SK-N-MC (cell line): ENCODE measurements at regions not wholly inside any gene's neighbourhood (a gene's known extent, or its start where the extent isn't known, plus 50 kb on each side); places are given as distances from the start of the nearest gene placed in this dataset.

Source experiments
- DNase-seq: peaks from one replicate; pipeline ENCODE4 v3.0.0-alpha.2; 2011; ENCODE audit warnings: low read depth, low spot score
- H3K27ac ChIP-seq: fragments of 200-600 bp; sonication (generic); 2 replicates; pipeline ENCODE4 v1.5.1; 2016; ENCODE audit warnings: mixed run types
- H3K36me3 ChIP-seq: fragments of 200-600 bp; sonication (generic); 2 replicates; pipeline ENCODE4 v1.6.1; 2017; ENCODE audit warnings: antibody characterized with exemption, low read length, mixed read lengths; ENCODE audit not compliant: insufficient read depth
- H3K4me3 ChIP-seq: fragments of 200-600 bp; sonication (generic); 2 replicates; pipeline ENCODE4 v1.5.1; 2016
- H3K9ac ChIP-seq: fragments of 200-600 bp; sonication (generic); 2 replicates; pipeline ENCODE4 v1.8.0; 2017; ENCODE audit warnings: mixed run types, mixed read lengths; ENCODE audit not compliant: insufficient read length
- H3K9me3 ChIP-seq: fragments of 200-600 bp; sonication (generic); 2 replicates; pipeline ENCODE4 v1.6.1; 2017; ENCODE audit warnings: low read depth, mild to moderate bottlenecking, antibody characterized with exemption, low read length, moderate library complexity, mixed read lengths
- EZH2 ChIP-seq: fragments of 200-600 bp; sonication (generic); IDR thresholded peaks from one replicate; pipeline ENCODE4 v1.6.1; 2017; ENCODE audit warnings: antibody characterized with exemption
- FOXP2 ChIP-seq: optimal IDR thresholded peaks from 2 replicates; pipeline ENCODE3; 2011; ENCODE audit warnings: mild to moderate bottlenecking, moderate library complexity; ENCODE audit not compliant: insufficient read depth; ENCODE audit errors: extremely low read length, control extremely low read depth
- POLR2AphosphoS5 ChIP-seq: IDR thresholded peaks from 2 replicates; pipeline ENCODE4 v1.6.1; 2012; ENCODE audit warnings: mild to moderate bottlenecking, low read depth, low read length, borderline replicate concordance

- Histone ChIP-seq H3K27ac (no peak overlapping the region), H3K36me3 (no peaks in the 10 kb centered on the region), H3K9ac (no peak overlapping the region), H3K4me3 (no peak overlapping the region), H3K9me3 (no peaks in the 10 kb centered on the region)
- no peak for DNase-seq
- no peak for TF ChIP-seq EZH2
- TF ChIP-seq POLR2AphosphoS5: no peak
- no peak for TF ChIP-seq FOXP2
These were observed 224.7 kb upstream of the CDH7 start for GRCh38 chr18:65526099-65526498.

GRCh38 chr18:65523461-65523860, 227.4 kb upstream of the CDH7 start:
- no peak overlapping the region for H3K9ac ChIP-seq
- no peaks in the 10 kb centered on the region for H3K36me3 ChIP-seq
- H3K27ac ChIP-seq: no peak overlapping the region
- H3K9me3 ChIP-seq: no peaks in the 10 kb centered on the region
- DNase-seq: no peak
- TF ChIP-seq EZH2 (no peak), FOXP2 (no peak), POLR2AphosphoS5 (no peak)
- H3K4me3 ChIP-seq: no peak overlapping the region

GRCh38 chr18:65522907-65523306, 227.9 kb upstream of the CDH7 start:
- Histone ChIP-seq H3K4me3 (no peak overlapping the region), H3K36me3 (no peaks in the 10 kb centered on the region), H3K27ac (no peak overlapping the region), H3K9ac (no peak overlapping the region), H3K9me3 (no peaks in the 10 kb centered on the region)
- no peak for DNase-seq
- no peak for TF ChIP-seq EZH2
- TF ChIP-seq POLR2AphosphoS5: no peak
- no peak for TF ChIP-seq FOXP2

- no peak for DNase-seq
- H3K9ac ChIP-seq: no peak overlapping the region
- TF ChIP-seq FOXP2: no peak
- no peak for TF ChIP-seq EZH2
- no peak for TF ChIP-seq POLR2AphosphoS5
- no peaks in the 10 kb centered on the region for H3K36me3 ChIP-seq
- no peaks in the 10 kb centered on the region for H3K9me3 ChIP-seq
- no peak overlapping the region for H3K27ac ChIP-seq
- H3K4me3 ChIP-seq: no peak overlapping the region
These were observed 234.6 kb upstream of the CDH7 start for GRCh38 chr18:65516209-65516608.

DNA sequence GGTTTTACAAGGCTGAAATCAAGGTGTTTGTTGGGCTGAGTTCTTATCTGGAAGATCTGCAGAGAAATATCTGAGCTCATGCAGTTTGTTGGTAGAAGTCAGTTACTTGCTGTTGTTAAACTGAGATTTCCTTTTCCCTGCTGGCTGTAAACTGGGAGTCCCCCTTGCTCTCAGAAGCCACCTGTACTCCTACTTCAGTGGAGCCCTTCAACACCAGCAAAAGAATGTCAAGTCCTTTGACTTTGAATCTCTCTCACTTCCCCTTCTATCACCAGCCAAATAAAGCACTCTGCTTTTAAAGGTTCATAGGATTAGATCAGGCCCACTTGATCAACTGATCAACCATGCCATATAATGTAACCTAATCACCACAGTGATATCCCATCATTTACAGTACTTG, 252.2 kb upstream of the CDH7 start:
- H3K9me3 ChIP-seq: no peaks in the 10 kb centered on the region
- no peak for TF ChIP-seq EZH2
- TF ChIP-seq POLR2AphosphoS5: no peak
- no peak for TF ChIP-seq FOXP2
- no peak for DNase-seq
- no peaks in the 10 kb centered on the region for H3K36me3 ChIP-seq
- no peak overlapping the region for H3K9ac ChIP-seq
- H3K27ac ChIP-seq: no peak overlapping the region
- no peak overlapping the region for H3K4me3 ChIP-seq

DNA sequence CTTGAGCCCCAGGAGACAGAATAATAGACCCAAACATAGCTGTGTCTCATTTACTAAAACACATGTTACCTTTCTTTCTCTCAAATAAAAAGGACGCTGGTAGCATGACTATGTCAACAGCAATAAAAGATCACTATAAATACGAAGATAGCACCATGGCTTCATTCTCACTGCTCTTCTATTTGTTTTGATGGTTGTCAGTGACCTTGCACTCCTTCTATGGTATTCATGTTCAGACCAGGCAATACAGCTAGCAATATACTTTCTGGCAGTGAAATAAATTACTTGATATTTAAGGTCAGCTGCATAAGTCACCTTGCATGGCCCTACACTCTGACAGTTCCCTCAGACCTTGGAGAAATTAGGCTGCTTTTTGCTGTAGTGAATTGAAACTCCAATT, 263.2 kb upstream of the CDH7 start:
- H3K4me3 ChIP-seq: no peak overlapping the region
- H3K27ac ChIP-seq: no peak overlapping the region
- no peaks in the 10 kb centered on the region for H3K36me3 ChIP-seq
- H3K9me3 ChIP-seq: no peaks in the 10 kb centered on the region
- no peak for DNase-seq
- no peak overlapping the region for H3K9ac ChIP-seq
- no peak for TF ChIP-seq EZH2
- TF ChIP-seq POLR2AphosphoS5: no peak
- TF ChIP-seq FOXP2: no peak

GRCh38 chr18:65477455-65477854, 273.4 kb upstream of the CDH7 start:
- DNase-seq: no peak
- Histone ChIP-seq H3K9me3 (no peaks in the 10 kb centered on the region), H3K36me3 (no peaks in the 10 kb centered on the region), H3K4me3 (no peak overlapping the region), H3K9ac (no peak overlapping the region), H3K27ac (no peak overlapping the region)
- TF ChIP-seq EZH2: no peak
- TF ChIP-seq FOXP2: no peak
- TF ChIP-seq POLR2AphosphoS5: no peak

GRCh38 chr18:65468881-65469280, 281.9 kb upstream of the CDH7 start:
- Histone ChIP-seq H3K9ac (no peak overlapping the region), H3K36me3 (no peaks in the 10 kb centered on the region), H3K4me3 (no peak overlapping the region), H3K27ac (no peak overlapping the region), H3K9me3 (no peaks in the 10 kb centered on the region)
- TF ChIP-seq POLR2AphosphoS5 (no peak), EZH2 (no peak), FOXP2 (no peak)
- no peak for DNase-seq

GRCh38 chr18:65464361-65464760, 286.5 kb upstream of the CDH7 start:
- TF ChIP-seq POLR2AphosphoS5: no peak
- H3K9ac ChIP-seq: no peak overlapping the region
- H3K9me3 ChIP-seq: no peaks in the 10 kb centered on the region
- H3K4me3 ChIP-seq: no peak overlapping the region
- no peak for DNase-seq
- H3K36me3 ChIP-seq: no peaks in the 10 kb centered on the region
- H3K27ac ChIP-seq: no peak overlapping the region
